ENCODE measurements at regions not wholly inside any gene's neighbourhood (a gene's known extent, or its start where the extent isn't known, plus 50 kb on each side); places are given as distances from the start of the nearest gene placed in this dataset.

- DNase-seq (ENCODE audit: low read depth), result no peak
Observed at GRCh38 chr2:173419506-173419905, 64.8 kb downstream of the CDCA7 start.

GRCh38 chr2:173424886-173425285 is 70.2 kb downstream of the CDCA7 start:
- DNase-seq (ENCODE audit: low read depth), result no peak

GRCh38 chr2:173427887-173428668 is 73.4 kb downstream of the CDCA7 start:
- DNase-seq (ENCODE audit: low read depth), result no peak

- DNase-seq (ENCODE audit: low read depth), result no peak
Observed at GRCh38 chr2:173431191-173431590, 76.5 kb downstream of the CDCA7 start.

- no peak for DNase-seq (ENCODE audit: low read depth)
Observed at GRCh38 chr2:173432049-173432754, 77.5 kb downstream of the CDCA7 start.

GRCh38 chr2:173434762-173435569 is 80.3 kb downstream of the CDCA7 start:
- DNase-seq (ENCODE audit: low read depth), result no peak

- no peak for DNase-seq (ENCODE audit: low read depth)
Observed at GRCh38 chr2:173435574-173435973, 80.9 kb downstream of the CDCA7 start.

GRCh38 chr2:173436088-173436487 is 81.4 kb downstream of the CDCA7 start:
- no peak for DNase-seq (ENCODE audit: low read depth)

- no peak for DNase-seq (ENCODE audit: low read depth)
Observed at GRCh38 chr2:173441222-173441621, 86.5 kb downstream of the CDCA7 start.

GRCh38 chr2:173442542-173442941 is 87.9 kb downstream of the CDCA7 start:
- no peak for DNase-seq (ENCODE audit: low read depth)

- no peak for DNase-seq (ENCODE audit: low read depth)
Observed at GRCh38 chr2:173446722-173447121, 92.0 kb downstream of the CDCA7 start.

- peak; percentile 36 for DNase-seq (ENCODE audit: low read depth)
Observed at GRCh38 chr2:173448938-173449471, 94.3 kb downstream of the CDCA7 start.

GRCh38 chr2:173451118-173451517 is 96.4 kb downstream of the CDCA7 start:
- DNase-seq (ENCODE audit: low read depth), result no peak

GRCh38 chr2:173451941-173452340 is 97.3 kb downstream of the CDCA7 start:
- no peak for DNase-seq (ENCODE audit: low read depth)

- no peak for DNase-seq (ENCODE audit: low read depth)
Observed at GRCh38 chr2:173452416-173452815, 97.7 kb downstream of the CDCA7 start.

- DNase-seq (ENCODE audit: low read depth), result no peak
Observed at GRCh38 chr2:173456960-173457359, 102.3 kb downstream of the CDCA7 start.

GRCh38 chr2:173457366-173457765 is 102.7 kb downstream of the CDCA7 start:
- no peak for DNase-seq (ENCODE audit: low read depth)

GRCh38 chr2:173458991-173459780 is 104.5 kb downstream of the CDCA7 start:
- DNase-seq (ENCODE audit: low read depth), result no peak

- DNase-seq (ENCODE audit: low read depth), result no peak
Observed at GRCh38 chr2:173462892-173463840, 108.5 kb downstream of the CDCA7 start.

GRCh38 chr2:173463846-173464245 is 109.2 kb downstream of the CDCA7 start:
- no peak for DNase-seq (ENCODE audit: low read depth)

Data from stimulated activated CD8-positive, alpha-beta memory T cell treated with anti-CD3 and anti-CD28 coated beads, Interleukin-7, amount 100 ng/mL, for 24 hours (primary cell).